ENCODE measurements at regions not wholly inside any gene's neighbourhood (a gene's known extent, or its start where the extent isn't known, plus 50 kb on each side); places are given as distances from the start of the nearest gene placed in this dataset.

DNA sequence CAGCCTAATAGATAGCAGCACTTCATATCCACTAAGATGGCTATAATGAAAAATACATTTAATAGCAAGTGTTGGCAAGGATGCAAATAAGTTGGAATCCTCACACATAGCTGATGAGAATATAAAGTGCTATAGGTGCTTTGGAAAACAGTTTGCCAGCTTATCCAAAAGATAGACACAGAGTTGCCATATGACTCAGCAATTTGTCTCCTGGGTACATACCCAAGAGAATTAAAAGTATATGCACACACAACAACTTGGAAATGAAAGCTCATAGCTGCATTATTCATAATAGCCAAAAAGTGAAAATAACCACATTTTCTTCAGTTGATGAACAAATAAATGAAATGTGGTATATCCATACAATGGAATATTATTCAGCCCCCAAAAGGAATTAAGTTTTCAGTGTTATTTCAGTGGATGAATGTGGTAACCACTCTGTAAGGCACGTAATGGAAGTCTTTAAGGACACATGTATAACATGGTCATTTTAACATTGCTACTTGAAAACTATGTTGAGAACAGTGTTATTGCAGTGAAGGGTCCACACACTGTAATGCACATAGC is 320.9 kb upstream of the ADGRL3 start:
- Mint-ChIP-seq H3K4me1 (ENCODE audit: unreplicated experiment) (no peaks in the 10 kb centered on the region), H3K27me3 (no peaks in the 10 kb centered on the region), H3K4me3 (no peak overlapping the region), H3K9me3 (no peaks in the 10 kb centered on the region), H3K36me3 (no peaks in the 10 kb centered on the region), H3K27ac (no peak overlapping the region)
- TF ChIP-seq, protein P1, sequence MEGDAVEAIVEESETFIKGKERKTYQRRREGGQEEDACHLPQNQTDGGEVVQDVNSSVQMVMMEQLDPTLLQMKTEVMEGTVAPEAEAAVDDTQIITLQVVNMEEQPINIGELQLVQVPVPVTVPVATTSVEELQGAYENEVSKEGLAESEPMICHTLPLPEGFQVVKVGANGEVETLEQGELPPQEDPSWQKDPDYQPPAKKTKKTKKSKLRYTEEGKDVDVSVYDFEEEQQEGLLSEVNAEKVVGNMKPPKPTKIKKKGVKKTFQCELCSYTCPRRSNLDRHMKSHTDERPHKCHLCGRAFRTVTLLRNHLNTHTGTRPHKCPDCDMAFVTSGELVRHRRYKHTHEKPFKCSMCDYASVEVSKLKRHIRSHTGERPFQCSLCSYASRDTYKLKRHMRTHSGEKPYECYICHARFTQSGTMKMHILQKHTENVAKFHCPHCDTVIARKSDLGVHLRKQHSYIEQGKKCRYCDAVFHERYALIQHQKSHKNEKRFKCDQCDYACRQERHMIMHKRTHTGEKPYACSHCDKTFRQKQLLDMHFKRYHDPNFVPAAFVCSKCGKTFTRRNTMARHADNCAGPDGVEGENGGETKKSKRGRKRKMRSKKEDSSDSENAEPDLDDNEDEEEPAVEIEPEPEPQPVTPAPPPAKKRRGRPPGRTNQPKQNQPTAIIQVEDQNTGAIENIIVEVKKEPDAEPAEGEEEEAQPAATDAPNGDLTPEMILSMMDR (conservative IDR thresholded peaks at IDR 0.05): no peak
- DNase-seq (ENCODE audit: extremely low spot score, unreplicated experiment): no peak

DNA sequence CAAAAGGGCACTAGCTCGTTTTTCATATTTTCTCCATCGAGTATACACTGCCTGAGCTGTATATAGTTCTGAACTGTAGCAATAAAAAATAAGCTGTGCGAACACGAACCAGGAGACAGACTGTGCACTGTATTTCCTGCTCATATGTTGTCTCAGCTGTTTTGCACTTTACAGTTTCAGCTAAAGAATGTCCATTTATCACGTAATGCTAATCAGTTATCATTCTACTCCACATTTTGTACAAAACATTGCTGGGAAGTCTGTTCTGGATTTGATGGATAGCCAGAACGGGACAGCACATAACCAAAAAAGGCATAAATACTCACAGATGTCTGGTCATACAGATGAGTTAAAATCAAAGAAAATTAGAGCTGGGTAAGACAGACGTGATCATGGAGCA is 315.5 kb upstream of the ADGRL3 start:
- H3K9me3 Mint-ChIP-seq: no peaks in the 10 kb centered on the region
- no peak overlapping the region for H3K4me3 Mint-ChIP-seq
- no peak overlapping the region for H3K27ac Mint-ChIP-seq

GRCh38 chr4:60885011-60885410 is 315.1 kb upstream of the ADGRL3 start:
- H3K27ac Mint-ChIP-seq: no peak overlapping the region
- TF ChIP-seq, protein P1 (conservative IDR thresholded peaks at IDR 0.05): no peak
- H3K27me3 Mint-ChIP-seq: no peaks in the 10 kb centered on the region

More for the DNA sequence above, 315.5 kb upstream of the ADGRL3 start:
- no peaks in the 10 kb centered on the region for H3K36me3 Mint-ChIP-seq
- no peak for DNase-seq (ENCODE audit: extremely low spot score, unreplicated experiment)
- TF ChIP-seq, protein P1 (conservative IDR thresholded peaks at IDR 0.05): no peak
- peaks cover 9% of the 10 kb centered on the region for H3K4me1 Mint-ChIP-seq (ENCODE audit: unreplicated experiment)
- H3K27me3 Mint-ChIP-seq: no peaks in the 10 kb centered on the region

DNA sequence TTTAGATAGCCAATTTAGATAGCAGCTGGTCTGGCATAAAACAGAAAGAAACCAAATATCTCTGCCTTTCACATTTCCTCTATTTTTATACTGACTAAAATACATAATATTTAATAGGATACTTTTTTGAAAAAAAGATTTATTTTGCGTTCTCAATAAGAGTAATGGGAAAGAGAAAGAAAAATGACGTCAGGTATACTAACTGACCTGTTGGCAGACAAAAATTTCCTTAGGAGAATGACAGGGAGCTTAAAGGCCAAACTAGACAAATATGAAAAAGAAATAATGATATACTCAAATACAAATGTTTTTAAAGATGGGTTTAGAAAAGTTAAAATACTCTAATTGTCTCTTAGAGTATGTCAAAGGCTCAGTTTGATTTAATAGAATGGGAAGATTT is 309.4 kb upstream of the ADGRL3 start:
- Mint-ChIP-seq H3K4me1 (ENCODE audit: unreplicated experiment) (no peaks in the 10 kb centered on the region), H3K36me3 (no peaks in the 10 kb centered on the region), H3K27ac (no peak overlapping the region), H3K27me3 (no peaks in the 10 kb centered on the region), H3K4me3 (no peak overlapping the region), H3K9me3 (peaks cover 4% of the 10 kb centered on the region)
- no peak for DNase-seq (ENCODE audit: extremely low spot score, unreplicated experiment)
- TF ChIP-seq, protein P1 (conservative IDR thresholded peaks at IDR 0.05): no peak

More at GRCh38 chr4:60885011-60885410, 315.1 kb upstream of the ADGRL3 start:
- Mint-ChIP-seq H3K4me1 (ENCODE audit: unreplicated experiment) (peaks cover 9% of the 10 kb centered on the region), H3K36me3 (no peaks in the 10 kb centered on the region), H3K9me3 (no peaks in the 10 kb centered on the region), H3K4me3 (no peak overlapping the region)
- no peak for DNase-seq (ENCODE audit: extremely low spot score, unreplicated experiment)

GRCh38 chr4:60891947-60892346 is 308.2 kb upstream of the ADGRL3 start:
- peaks cover 4% of the 10 kb centered on the region for H3K9me3 Mint-ChIP-seq
- TF ChIP-seq, protein P1 (conservative IDR thresholded peaks at IDR 0.05): no peak
- H3K27me3 Mint-ChIP-seq: no peaks in the 10 kb centered on the region
- no peak for DNase-seq (ENCODE audit: extremely low spot score, unreplicated experiment)
- H3K36me3 Mint-ChIP-seq: no peaks in the 10 kb centered on the region
- no peak overlapping the region for H3K4me3 Mint-ChIP-seq
- H3K4me1 Mint-ChIP-seq (ENCODE audit: unreplicated experiment): no peaks in the 10 kb centered on the region
- H3K27ac Mint-ChIP-seq: no peak overlapping the region

GRCh38 chr4:60897415-60897814 is 302.7 kb upstream of the ADGRL3 start:
- no peak overlapping the region for H3K27ac Mint-ChIP-seq
- TF ChIP-seq, protein P1 (conservative IDR thresholded peaks at IDR 0.05): no peak
- H3K4me3 Mint-ChIP-seq: no peak overlapping the region
- no peaks in the 10 kb centered on the region for H3K36me3 Mint-ChIP-seq
- no peaks in the 10 kb centered on the region for H3K4me1 Mint-ChIP-seq (ENCODE audit: unreplicated experiment)
- H3K27me3 Mint-ChIP-seq: no peaks in the 10 kb centered on the region
- H3K9me3 Mint-ChIP-seq: peaks cover 4% of the 10 kb centered on the region
- no peak for DNase-seq (ENCODE audit: extremely low spot score, unreplicated experiment)

All from type B pancreatic cell (in vitro differentiated cells).